ENCODE measurements at regions not wholly inside any gene's neighbourhood (a gene's known extent, or its start where the extent isn't known, plus 50 kb on each side); places are given as distances from the start of the nearest gene placed in this dataset.

DNA sequence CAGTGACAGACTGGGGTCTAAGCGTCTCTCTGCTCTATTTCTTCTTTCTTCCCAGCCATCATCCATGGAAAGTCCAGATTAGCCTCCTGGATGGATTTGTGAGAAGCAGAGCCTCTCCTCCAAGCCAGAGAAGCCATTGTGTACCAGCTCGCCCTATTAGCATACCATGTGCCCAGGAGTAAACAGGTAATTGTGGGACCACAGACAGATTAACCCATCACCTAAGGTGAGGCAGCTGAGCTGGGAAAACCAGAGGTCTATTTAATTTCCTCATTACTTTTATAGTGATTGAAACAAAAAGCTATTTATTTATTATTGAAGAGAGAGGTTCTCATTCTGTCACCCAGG is 54.7 kb upstream of the NT5C1B start:
- Histone ChIP-seq H3K27ac (no peak overlapping the region), H3K36me3 (no peaks in the 10 kb centered on the region), H3K27me3 (no peaks in the 10 kb centered on the region), H3K4me1 (ENCODE audit: insufficient read depth) (no peaks in the 10 kb centered on the region), H3K9me3 (no peaks in the 10 kb centered on the region), H3K4me3 (no peak overlapping the region)
- WGBS, 3 donors, result 93 to 96% (median 93%) methylated on average over 2 of the region's 2 CpGs
- no peak for DNase-seq
- intact Hi-C loops (cut with DNase I), result no loop called here
- no peak for TF ChIP-seq EP300 (IDR thresholded peaks at IDR 0.05)
- TF ChIP-seq POLR2A (IDR thresholded peaks at IDR 0.05), result no peak
- TF ChIP-seq, protein P1, sequence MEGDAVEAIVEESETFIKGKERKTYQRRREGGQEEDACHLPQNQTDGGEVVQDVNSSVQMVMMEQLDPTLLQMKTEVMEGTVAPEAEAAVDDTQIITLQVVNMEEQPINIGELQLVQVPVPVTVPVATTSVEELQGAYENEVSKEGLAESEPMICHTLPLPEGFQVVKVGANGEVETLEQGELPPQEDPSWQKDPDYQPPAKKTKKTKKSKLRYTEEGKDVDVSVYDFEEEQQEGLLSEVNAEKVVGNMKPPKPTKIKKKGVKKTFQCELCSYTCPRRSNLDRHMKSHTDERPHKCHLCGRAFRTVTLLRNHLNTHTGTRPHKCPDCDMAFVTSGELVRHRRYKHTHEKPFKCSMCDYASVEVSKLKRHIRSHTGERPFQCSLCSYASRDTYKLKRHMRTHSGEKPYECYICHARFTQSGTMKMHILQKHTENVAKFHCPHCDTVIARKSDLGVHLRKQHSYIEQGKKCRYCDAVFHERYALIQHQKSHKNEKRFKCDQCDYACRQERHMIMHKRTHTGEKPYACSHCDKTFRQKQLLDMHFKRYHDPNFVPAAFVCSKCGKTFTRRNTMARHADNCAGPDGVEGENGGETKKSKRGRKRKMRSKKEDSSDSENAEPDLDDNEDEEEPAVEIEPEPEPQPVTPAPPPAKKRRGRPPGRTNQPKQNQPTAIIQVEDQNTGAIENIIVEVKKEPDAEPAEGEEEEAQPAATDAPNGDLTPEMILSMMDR (IDR thresholded peaks at IDR 0.05), result no peak

DNA sequence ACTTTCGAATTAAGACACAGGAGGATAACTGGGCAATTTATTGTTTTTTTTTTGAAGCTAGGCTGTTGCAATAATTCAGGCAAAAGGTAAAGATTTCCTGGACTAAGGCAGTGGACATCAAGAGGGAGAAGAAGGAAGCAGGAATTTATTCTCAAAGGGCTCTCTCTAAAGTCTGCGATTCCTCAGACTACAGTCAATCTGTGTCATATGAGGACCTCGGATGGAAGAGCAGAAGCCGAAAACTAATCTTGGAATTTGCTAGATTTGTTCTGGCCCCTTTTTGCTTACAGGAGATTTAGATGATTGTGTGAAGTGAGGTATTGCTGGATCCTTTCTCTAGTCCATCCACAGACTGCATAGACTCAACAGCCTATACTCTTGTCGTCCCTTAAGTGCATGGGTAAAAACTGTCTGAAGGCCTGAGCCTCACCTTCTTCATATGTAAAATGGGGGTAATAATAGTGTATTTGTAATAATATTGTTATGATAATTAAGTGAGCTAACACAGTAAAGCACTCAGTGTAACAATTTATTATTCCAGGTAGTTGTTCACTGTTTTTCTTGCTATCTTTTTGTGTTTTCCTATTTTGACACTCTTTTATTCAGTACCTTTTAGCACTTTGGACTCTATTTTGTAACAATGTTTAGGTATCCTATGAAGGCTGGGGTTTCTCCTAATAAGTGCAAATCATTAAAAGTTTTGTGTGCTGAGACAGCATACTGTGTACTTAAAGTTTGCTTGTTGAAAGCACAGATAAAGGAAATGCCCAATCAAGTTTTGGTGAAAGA is 54.2 kb upstream of the NT5C1B start:
- 73 to 84% (median 81%) methylated on average over 5 of the region's 5 CpGs for WGBS, 3 donors
- no peaks in the 10 kb centered on the region for H3K9me3 ChIP-seq
- no peak overlapping the region for H3K27ac ChIP-seq
- intact Hi-C loops (cut with DNase I), result no loop called here
- TF ChIP-seq POLR2A (IDR thresholded peaks at IDR 0.05) (no peak), EP300 (IDR thresholded peaks at IDR 0.05) (no peak)
- TF ChIP-seq, protein P1 (IDR thresholded peaks at IDR 0.05), result no peak
- H3K36me3 ChIP-seq, result no peaks in the 10 kb centered on the region
- no peaks in the 10 kb centered on the region for H3K4me1 ChIP-seq (ENCODE audit: insufficient read depth)
- H3K4me3 ChIP-seq, result no peak overlapping the region
- no peak for DNase-seq
- no peaks in the 10 kb centered on the region for H3K27me3 ChIP-seq

DNA sequence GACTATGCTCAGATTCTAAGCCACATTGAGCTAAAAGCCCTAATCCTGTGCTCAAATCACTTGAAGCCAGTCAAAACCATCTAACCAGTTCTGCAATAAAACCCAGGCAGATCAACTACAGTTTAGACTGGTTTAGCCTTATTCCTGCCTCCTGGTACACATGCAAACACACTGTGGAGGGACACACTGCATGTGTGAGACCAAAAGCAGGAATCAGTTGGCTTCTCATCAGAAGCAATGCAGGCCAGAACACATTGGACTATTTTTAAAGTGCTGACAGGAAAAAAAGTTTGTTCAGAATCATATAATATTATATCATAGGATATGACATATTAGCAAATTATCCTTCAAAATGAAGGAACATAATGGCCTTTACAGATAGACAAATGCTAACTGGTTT is 52.5 kb upstream of the NT5C1B start:
- TF ChIP-seq, protein P1 (IDR thresholded peaks at IDR 0.05), result no peak
- TF ChIP-seq POLR2A (IDR thresholded peaks at IDR 0.05) (no peak), EP300 (IDR thresholded peaks at IDR 0.05) (no peak)
- Histone ChIP-seq H3K4me1 (ENCODE audit: insufficient read depth) (no peaks in the 10 kb centered on the region), H3K27me3 (no peaks in the 10 kb centered on the region), H3K27ac (no peak overlapping the region), H3K9me3 (no peaks in the 10 kb centered on the region), H3K4me3 (no peak overlapping the region), H3K36me3 (no peaks in the 10 kb centered on the region)
- no peak for DNase-seq
- intact Hi-C loops (cut with DNase I), result no loop called here

DNA sequence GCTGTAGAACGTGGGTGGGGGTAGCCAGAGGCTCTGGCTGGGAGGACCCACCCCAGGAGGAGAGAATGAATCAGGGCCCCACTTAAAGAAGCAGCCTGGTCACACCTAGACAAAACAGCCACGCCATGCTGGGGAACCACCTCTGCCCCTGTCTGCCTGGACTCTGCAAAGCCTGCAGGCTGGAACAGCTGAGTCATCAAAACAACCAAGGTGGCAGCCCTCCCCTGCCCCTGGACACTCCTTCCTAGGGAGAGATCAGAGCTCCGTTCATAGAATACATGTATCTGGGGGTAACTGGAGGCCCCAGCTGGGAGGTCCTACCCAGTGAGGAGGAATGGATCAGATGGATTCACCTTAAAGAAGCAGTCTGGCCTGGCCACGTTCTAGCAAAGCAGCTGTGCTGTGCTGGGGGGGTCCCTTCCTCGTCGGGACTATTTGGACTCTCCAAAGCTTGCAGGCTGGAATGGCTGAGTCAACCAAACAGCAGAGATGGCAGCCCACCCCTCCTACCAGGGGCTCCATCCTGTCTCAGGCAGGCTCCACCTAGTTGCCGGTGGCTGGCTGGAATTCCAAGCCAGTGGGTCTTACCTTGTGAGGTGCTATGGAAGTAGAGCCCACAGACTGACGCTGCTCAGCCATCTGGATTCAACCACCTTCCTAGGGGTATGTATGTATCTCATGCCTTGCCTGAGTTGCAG is 50.5 kb upstream of the NT5C1B start:
- H3K4me3 ChIP-seq, result no peak overlapping the region
- H3K27ac ChIP-seq, result no peak overlapping the region
- H3K4me1 ChIP-seq (ENCODE audit: insufficient read depth), result no peaks in the 10 kb centered on the region
- no peaks in the 10 kb centered on the region for H3K27me3 ChIP-seq
- TF ChIP-seq POLR2A (IDR thresholded peaks at IDR 0.05) (no peak), EP300 (IDR thresholded peaks at IDR 0.05) (no peak)
- TF ChIP-seq, protein P1 (IDR thresholded peaks at IDR 0.05), result no peak
- no peaks in the 10 kb centered on the region for H3K36me3 ChIP-seq
- no peak for DNase-seq
- 76 to 85% (median 81%) methylated on average over 8 of the region's 8 CpGs for WGBS, 3 donors
- H3K9me3 ChIP-seq, result no peaks in the 10 kb centered on the region
- intact Hi-C loops (cut with DNase I), result no loop called here

Measured in ovary (tissue), 7 donors.